GM18907 (cell line): ENCODE measurements at regions not wholly inside any gene's neighbourhood (a gene's known extent, or its start where the extent isn't known, plus 50 kb on each side); places are given as distances from the start of the nearest gene placed in this dataset.
"Not testable (repeated sequence)": the region's sequence is repeated elsewhere in the genome, so short reads cannot be mapped to it uniquely, and the experiment has no call there.

Source experiments
- ATAC-seq: cut with Tn5 transposase; IDR thresholded peaks from one replicate; pipeline ENCODE4 v1.9.1; 2021; ENCODE audit warnings: mild to moderate bottlenecking, moderate library complexity; ENCODE audit not compliant: unreplicated experiment

DNA sequence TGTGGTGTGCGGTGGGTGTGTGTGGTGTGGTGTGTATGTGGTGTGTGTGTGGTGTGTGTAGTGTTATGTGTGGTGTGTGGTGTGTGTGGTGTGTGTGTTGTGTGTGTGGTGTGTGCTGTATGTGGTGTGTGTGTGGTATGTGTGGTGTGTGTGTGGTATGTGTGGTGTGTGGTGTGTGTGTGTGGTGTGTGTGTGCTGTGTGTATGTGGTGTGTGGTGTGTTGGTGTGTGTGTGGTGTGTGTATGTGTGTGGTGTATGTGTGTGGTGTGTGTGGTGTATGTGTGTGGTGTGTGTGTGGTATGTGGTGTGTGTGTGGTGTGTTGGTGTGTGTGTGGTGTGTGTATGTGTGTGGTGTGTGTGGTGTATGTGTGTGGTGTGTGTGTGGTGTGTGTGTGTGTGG is 144.3 kb downstream of the HSD17B3 start:
- no peak for ATAC-seq

GRCh38 chr9:96156171-96156974 is 145.6 kb downstream of the HSD17B3 start:
- no peak for ATAC-seq

GRCh38 chr9:96154081-96154480 is 147.9 kb downstream of the HSD17B3 start:
- ATAC-seq, result no peak

DNA sequence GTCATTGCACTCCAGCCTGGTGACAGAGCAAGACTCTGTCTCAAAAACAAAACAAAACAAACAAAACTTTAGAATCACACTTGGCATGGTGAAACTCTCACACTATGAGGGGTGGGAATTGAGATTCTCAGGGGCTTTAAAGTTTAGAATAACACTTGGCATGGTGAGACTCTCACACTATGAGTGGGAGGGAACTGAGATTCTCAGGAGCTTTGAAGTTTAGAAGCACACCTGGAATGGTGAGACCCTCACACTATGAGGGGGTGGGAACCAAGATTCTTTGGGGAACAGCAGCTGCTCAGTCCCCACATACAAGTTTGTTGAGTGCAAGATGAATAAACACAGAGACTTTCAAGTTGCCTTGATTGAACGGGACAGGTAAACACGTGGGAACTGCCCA is 149.4 kb downstream of the HSD17B3 start:
- ATAC-seq, result no peak

GRCh38 chr9:96150324-96151227 is 151.4 kb downstream of the HSD17B3 start:
- ATAC-seq, result peak; percentile 94

DNA sequence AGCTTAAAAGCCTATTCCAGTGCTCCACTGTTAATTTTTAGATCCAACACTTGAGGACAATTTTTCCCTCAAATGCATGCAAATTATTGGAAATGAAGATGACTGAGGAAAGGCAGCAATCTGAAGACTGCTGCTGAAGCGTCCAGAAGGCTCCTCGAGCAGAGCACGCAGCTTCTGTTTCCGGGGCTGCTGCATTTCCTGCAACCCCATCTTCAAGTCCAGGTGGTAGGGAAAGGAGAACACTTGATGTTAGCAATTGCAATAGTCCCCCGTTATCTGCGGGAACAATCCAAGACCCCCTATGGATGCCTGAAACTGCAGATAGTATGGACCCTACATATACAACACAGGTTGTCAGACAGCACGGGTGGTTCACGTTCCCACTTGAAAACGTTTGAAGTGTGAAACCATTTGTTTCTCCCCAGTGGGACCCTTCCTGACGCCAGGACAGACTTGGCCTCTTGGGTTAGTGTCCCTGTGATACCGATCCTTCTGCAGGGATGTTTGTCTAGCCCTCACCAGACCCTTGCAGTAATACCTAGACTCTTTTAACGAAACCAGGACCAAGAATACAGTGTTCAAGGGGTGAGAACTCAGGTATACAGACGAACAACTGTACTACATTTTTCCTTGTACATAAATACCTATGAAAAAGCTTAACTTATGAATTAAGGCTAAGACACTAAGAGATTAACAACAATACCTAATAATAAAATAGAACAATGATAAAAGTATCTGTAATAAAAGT is 152.3 kb downstream of the HSD17B3 start:
- peak; percentile 63 for ATAC-seq

- ATAC-seq, result no peak
These were observed 153.1 kb downstream of the HSD17B3 start for GRCh38 chr9:96148634-96149532.

GRCh38 chr9:96147029-96147428 is 154.9 kb downstream of the HSD17B3 start:
- not testable (repeated sequence) for ATAC-seq

DNA sequence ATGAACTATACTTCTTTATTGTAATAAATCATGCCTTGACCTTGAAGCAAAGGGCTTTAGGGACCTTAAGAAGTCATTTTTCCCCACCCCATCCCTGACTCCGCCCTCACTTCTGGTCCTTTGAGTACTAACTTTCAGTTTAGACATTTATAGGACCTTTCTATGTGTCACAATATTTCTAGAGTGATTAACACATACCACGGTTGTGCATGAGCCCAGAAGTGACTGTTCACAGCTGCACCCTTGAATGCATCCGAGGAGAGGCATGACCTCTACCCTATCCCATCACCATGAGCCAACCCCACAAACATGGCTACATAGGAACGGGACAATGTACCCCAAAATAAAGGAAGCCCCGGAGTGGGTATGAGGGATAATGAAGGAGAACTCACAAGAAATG is 160.3 kb downstream of the HSD17B3 start:
- ATAC-seq, result no peak

DNA sequence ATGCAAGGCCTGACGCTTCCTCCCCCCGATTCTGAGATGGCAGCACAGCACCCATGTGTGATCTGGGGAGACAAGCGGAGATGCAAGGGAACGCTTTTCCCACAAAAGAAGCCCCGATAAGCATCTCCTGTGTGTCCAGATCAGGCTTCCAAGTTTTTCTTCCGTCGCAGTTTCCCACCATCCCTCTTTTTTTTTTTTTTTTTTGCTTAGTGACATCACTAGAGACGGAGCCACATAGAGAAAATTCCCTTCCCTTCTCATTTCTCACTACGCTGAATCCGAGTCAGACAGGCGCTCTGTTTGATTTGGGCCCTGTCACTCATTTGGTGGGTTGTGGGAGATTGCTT is 160.9 kb downstream of the HSD17B3 start:
- ATAC-seq, result no peak

GRCh38 chr9:96140296-96141127 is 161.5 kb downstream of the HSD17B3 start:
- ATAC-seq, result no peak

GRCh38 chr9:96139592-96140295 is 162.2 kb downstream of the HSD17B3 start:
- no peak for ATAC-seq

GRCh38 chr9:96138616-96139015 is 163.4 kb downstream of the HSD17B3 start:
- ATAC-seq, result no peak

- peak; percentile 35 for ATAC-seq
These were observed 164.1 kb downstream of the HSD17B3 start for GRCh38 chr9:96137671-96138429.

GRCh38 chr9:96136992-96137670 is 164.8 kb downstream of the HSD17B3 start:
- peak; percentile 97 for ATAC-seq

- ATAC-seq, result no peak
These were observed 166.2 kb downstream of the HSD17B3 start for GRCh38 chr9:96135753-96136290.

DNA sequence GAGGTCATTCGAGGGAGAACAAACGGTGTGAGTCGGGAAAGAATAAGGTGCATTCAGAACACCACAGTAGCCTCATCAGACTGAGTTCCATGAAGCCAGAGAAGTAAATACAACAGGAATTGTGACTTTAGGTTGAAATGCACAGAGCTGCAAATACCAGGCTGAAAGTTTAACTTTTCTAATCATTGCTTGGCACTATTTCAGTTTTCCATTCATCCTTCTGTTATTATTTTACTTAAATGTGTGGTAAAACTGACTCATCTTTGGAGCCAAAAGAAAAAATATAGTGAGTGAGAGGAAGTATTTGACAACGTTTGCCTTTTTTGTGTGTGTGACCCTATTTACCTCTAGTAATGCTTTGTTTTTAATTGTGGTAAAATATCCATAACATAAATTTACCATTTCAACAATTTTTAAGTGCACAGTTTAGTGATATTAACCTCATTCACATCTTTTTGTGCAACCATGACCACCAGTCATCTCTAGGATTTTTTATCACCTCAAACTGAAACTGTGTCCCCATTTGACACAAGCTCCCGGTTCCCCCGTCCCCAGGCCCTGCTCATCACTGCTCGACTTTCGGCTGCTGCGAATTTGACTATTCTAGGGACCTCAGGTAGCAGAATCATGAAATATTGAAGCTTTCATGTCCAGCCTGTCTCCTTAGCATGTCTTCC is 166.8 kb downstream of the HSD17B3 start:
- ATAC-seq, result no peak
